ENCODE measurements at regions not wholly inside any gene's neighbourhood (a gene's known extent, or its start where the extent isn't known, plus 50 kb on each side); places are given as distances from the start of the nearest gene placed in this dataset.
A peak's percentile ranks its signal among the peaks of the same experiment; 100 is the strongest.
"Not testable (repeated sequence)": the region's sequence is repeated elsewhere in the genome, so short reads cannot be mapped to it uniquely, and the experiment has no call there.

DNA sequence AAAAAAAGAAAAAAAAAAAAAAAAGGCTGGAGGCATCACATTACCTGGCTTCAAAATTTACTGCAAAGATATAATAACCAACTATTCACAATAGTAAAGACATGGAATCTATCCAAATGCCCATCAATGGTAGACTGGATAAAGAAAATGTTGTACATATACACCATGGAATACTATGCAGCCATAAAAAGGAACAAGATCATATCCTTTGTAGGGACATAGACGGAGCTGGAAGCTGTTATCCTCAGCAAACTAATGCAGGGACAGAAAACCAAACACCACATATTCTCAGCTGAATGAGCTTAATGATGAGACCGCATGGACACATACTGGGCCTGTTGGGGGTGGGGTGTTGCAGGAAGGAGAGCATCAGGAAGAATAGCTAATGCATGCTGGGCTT lies 330.5 kb downstream of the SRGAP2C start:
- POLR2A ChIA-PET: no interaction called here
- CTCF ChIA-PET: no interaction called here
- H3K4me3 ChIP-seq (ENCODE audit: low read depth, low read length): no peak overlapping the region
- H3K36me3 ChIP-seq (ENCODE audit: control insufficient read depth, insufficient read depth, low read length): no peaks in the 10 kb centered on the region
- peaks cover 11% of the 10 kb centered on the region for H3K27me3 ChIP-seq (ENCODE audit: control insufficient read depth, insufficient read depth, low read length)
- TF ChIP-seq, protein P1, sequence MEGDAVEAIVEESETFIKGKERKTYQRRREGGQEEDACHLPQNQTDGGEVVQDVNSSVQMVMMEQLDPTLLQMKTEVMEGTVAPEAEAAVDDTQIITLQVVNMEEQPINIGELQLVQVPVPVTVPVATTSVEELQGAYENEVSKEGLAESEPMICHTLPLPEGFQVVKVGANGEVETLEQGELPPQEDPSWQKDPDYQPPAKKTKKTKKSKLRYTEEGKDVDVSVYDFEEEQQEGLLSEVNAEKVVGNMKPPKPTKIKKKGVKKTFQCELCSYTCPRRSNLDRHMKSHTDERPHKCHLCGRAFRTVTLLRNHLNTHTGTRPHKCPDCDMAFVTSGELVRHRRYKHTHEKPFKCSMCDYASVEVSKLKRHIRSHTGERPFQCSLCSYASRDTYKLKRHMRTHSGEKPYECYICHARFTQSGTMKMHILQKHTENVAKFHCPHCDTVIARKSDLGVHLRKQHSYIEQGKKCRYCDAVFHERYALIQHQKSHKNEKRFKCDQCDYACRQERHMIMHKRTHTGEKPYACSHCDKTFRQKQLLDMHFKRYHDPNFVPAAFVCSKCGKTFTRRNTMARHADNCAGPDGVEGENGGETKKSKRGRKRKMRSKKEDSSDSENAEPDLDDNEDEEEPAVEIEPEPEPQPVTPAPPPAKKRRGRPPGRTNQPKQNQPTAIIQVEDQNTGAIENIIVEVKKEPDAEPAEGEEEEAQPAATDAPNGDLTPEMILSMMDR (IDR thresholded peaks at IDR 0.05; ENCODE audit: insufficient read depth, low read depth, low read length): no peak
- no peak for DNase-seq (ENCODE audit: low read depth)

DNA sequence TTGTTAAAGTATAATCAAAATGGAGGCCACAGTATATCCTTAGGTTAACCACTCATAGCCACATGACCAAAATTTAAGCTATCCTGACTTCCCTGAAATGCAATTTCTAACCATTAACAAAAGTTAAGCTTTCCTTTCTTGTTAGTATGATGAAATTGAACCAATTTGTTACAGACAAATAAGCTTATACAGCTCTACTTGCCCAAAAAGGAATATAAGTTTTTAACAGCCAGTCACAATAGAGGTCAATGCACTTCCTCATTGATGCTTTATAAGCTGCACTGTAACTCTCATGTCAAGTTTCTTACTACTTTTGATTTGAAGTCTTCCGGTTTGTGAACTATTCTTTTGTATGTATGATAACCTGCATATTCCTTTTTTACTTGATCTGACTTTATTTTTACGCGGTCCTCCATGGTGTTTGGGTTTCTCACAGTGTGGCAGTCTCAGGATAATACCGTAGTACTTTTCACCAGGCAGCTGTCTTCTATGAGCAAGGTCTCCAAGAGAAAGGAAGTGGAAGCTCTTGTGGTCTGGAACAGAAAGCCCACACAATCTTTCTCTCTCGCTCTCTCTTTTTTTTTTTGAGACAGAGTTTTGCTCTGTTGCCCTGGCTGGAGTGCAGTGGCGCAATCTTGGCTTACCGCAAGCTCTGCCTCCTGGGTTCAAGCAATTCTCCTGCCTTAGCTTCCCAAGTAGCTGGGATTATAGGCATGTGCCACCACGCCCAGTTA lies 331.6 kb downstream of the SRGAP2C start:
- DNase-seq (ENCODE audit: low read depth): no peak
- Histone ChIP-seq H3K4me3 (ENCODE audit: low read depth, low read length) (no peak overlapping the region), H3K36me3 (ENCODE audit: control insufficient read depth, insufficient read depth, low read length) (no peaks in the 10 kb centered on the region), H3K27me3 (ENCODE audit: control insufficient read depth, insufficient read depth, low read length) (peaks cover 11% of the 10 kb centered on the region)
- TF ChIP-seq, protein P1 (IDR thresholded peaks at IDR 0.05; ENCODE audit: insufficient read depth, low read depth, low read length): no peak
- ChIA-PET POLR2A (no interaction called here), CTCF (no interaction called here)

DNA sequence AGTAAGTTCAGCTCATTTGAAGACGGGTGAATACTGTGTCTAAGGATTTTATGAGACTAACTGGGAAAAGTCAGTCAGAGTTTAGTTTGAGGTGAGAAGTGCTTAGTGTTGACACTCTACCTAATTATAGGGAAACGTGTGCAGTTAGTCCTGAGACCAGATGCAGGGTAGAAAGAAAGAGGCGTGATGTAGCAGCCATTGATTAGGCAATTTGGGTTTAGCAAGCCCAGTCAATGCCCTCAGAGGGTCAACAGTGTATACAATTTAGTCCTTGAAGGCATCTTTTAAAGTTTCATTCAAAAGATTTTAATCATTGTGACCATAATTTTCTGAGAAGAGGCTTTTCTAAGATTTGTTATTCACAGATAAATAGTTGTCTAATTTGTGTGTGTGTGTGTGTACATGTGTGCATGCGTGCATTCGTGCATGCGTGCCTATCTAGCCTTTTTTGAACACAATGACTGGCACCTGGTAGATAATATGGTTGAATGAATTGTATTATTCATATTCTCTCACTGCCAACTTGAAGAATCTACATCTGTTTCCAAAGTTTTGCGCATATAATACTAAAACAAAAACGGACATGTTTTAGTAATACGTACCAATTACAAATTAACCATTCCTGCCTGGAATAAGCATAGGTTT lies 332.9 kb downstream of the SRGAP2C start:
- no peak overlapping the region for H3K4me3 ChIP-seq (ENCODE audit: low read depth, low read length)
- CTCF ChIA-PET: no interaction called here
- POLR2A ChIA-PET: no interaction called here
- no peak for DNase-seq (ENCODE audit: low read depth)
- H3K27me3 ChIP-seq (ENCODE audit: control insufficient read depth, insufficient read depth, low read length): peaks cover 11% of the 10 kb centered on the region
- H3K36me3 ChIP-seq (ENCODE audit: control insufficient read depth, insufficient read depth, low read length): no peaks in the 10 kb centered on the region
- TF ChIP-seq, protein P1 (IDR thresholded peaks at IDR 0.05; ENCODE audit: insufficient read depth, low read depth, low read length): no peak

DNA sequence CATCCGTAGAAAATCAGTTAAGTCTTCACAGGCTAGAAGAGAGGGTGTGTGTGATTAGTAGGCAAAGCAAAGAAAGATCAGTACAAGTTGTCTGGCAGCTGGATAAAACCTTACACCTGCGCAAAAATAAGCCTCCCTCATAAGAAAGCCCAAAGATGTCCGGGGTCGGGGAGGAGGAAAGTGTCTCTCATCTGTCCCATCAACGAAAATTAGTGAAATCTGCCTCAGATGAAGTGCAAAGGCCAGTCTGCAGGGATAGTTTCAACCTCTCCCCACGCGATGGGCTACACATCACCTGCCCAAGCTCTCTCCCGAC lies 333.9 kb downstream of the SRGAP2C start:
- no peak for DNase-seq (ENCODE audit: low read depth)
- Histone ChIP-seq H3K27me3 (ENCODE audit: control insufficient read depth, insufficient read depth, low read length) (peaks cover 11% of the 10 kb centered on the region), H3K36me3 (ENCODE audit: control insufficient read depth, insufficient read depth, low read length) (no peaks in the 10 kb centered on the region), H3K4me3 (ENCODE audit: low read depth, low read length) (no peak overlapping the region)
- POLR2A ChIA-PET: no interaction called here
- CTCF ChIA-PET: no interaction called here
- TF ChIP-seq, protein P1 (IDR thresholded peaks at IDR 0.05; ENCODE audit: insufficient read depth, low read depth, low read length): no peak

DNA sequence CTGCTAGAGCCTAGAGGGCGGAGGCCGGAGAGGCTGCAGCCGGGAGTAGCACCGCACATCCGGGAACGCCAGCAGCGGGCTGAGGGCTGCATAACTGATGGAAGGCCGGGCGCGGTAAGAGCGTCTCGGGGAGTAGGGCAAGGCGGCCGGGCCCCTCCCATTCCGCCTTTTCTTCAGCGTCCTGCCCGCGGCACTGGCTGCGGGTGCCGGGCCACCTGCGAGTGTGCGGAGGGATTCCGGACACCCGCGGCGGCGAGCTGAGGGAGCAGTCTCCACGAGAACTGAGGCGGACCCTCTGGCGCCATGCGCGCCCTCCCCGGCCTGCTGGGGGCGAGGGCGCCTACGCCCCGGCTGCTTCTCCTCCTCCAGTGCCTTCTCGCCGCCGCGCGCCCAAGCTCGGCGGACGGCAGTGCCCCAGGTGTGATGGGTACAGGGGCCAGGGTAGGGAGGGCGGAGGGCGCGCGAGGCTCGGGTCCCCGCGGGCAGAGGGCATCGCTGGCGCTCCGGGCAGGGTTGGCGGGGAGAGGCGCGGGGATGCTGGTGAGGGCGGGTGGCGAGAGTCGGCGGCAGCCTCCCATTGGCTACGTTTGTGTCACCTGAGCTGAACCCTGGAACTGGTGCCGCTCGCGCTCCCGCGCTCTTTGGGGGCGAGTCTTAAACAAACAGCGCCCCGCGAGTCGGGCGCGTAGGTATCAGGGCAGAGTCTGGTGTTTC lies 334.4 kb downstream of the SRGAP2C start:
- POLR2A ChIA-PET: no interaction called here
- TF ChIP-seq, protein P1 (IDR thresholded peaks at IDR 0.05; ENCODE audit: insufficient read depth, low read depth, low read length): no peak
- Histone ChIP-seq H3K36me3 (ENCODE audit: control insufficient read depth, insufficient read depth, low read length) (no peaks in the 10 kb centered on the region), H3K4me3 (ENCODE audit: low read depth, low read length) (peak overlapping the region; percentile 16), H3K27me3 (ENCODE audit: control insufficient read depth, insufficient read depth, low read length) (peaks cover 11% of the 10 kb centered on the region)
- CTCF ChIA-PET: no interaction called here
- no peak for DNase-seq (ENCODE audit: low read depth)

DNA sequence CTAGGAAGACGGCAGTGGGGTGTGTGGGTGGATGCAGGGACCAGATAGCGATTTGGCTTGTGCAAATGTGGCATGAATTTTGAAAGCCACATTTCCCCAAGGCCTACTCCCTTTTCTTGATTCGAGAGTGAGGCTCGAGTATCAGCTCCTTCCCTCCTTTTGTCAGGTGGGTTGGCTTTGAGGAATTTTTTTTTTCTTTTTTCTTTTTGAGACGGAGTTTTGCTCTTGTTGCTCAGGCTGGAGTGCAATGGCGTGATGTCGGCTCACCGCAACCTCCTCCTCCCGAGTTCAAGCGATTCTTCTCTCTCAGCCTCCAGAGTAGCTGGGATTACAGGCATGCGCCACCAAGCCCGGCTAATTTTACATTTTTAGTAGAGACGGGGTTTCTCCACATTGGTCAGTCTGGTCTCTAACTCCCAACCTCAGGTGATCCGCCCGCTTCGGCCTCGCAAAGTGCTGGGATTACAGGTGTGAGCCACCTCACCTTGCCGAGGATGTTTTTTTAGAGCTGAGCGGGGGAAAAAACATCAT lies 335.0 kb downstream of the SRGAP2C start:
- CTCF ChIA-PET; DNase-seq (ENCODE audit: low read depth); H3K4me3 ChIP-seq (ENCODE audit: low read depth, low read length); H3K36me3 ChIP-seq (ENCODE audit: control insufficient read depth, insufficient read depth, low read length); POLR2A ChIA-PET: not testable (repeated sequence)
- H3K27me3 ChIP-seq (ENCODE audit: control insufficient read depth, insufficient read depth, low read length): peaks cover 11% of the 10 kb centered on the region
